Stimulated activated CD8-positive, alpha-beta memory T cell treated with anti-CD3 and anti-CD28 coated beads, Interleukin-2, amount 100 ng/mL, for 48 hours (primary cell): ENCODE measurements at regions not wholly inside any gene's neighbourhood (a gene's known extent, or its start where the extent isn't known, plus 50 kb on each side); places are given as distances from the start of the nearest gene placed in this dataset.

Experiments
- DNase-seq, 2 donors: peaks; one replicate each; pipeline ENCODE4 v3.0.0-alpha.2; 2020; ENCODE audit warnings: low read depth in 2 of 2

GRCh38 chr1:59055908-59056719, 240.8 kb upstream of the FGGY start:
- no peak for DNase-seq

- no peak for DNase-seq
Observed at GRCh38 chr1:59057211-59057694, 239.6 kb upstream of the FGGY start.

GRCh38 chr1:59057796-59058195, 239.1 kb upstream of the FGGY start:
- no peak for DNase-seq

GRCh38 chr1:59058665-59059439, 238.0 kb upstream of the FGGY start:
- DNase-seq, result no peak

- no peak for DNase-seq
Observed at GRCh38 chr1:59061876-59062275, 235.0 kb upstream of the FGGY start.

- DNase-seq, result no peak
Observed at GRCh38 chr1:59062743-59063142, 234.2 kb upstream of the FGGY start.

GRCh38 chr1:59063501-59063900, 233.4 kb upstream of the FGGY start:
- DNase-seq, result no peak

- DNase-seq, result no peak
Observed at GRCh38 chr1:59064592-59064991, 232.3 kb upstream of the FGGY start.

- no peak for DNase-seq
Observed at GRCh38 chr1:59066236-59066635, 230.7 kb upstream of the FGGY start.

GRCh38 chr1:59070610-59071009, 226.3 kb upstream of the FGGY start:
- no peak for DNase-seq

GRCh38 chr1:59071289-59071688, 225.6 kb upstream of the FGGY start:
- no peak for DNase-seq

GRCh38 chr1:59071876-59072582, 224.9 kb upstream of the FGGY start:
- DNase-seq, result no peak

- no peak for DNase-seq
Observed at GRCh38 chr1:59072583-59072947, 224.3 kb upstream of the FGGY start.

GRCh38 chr1:59074598-59074997, 222.3 kb upstream of the FGGY start:
- DNase-seq, result no peak

- DNase-seq, result no peak
Observed at GRCh38 chr1:59075021-59075420, 221.9 kb upstream of the FGGY start.

GRCh38 chr1:59076612-59077011, 220.3 kb upstream of the FGGY start:
- DNase-seq, result no peak

- no peak for DNase-seq
Observed at GRCh38 chr1:59077466-59078069, 219.3 kb upstream of the FGGY start.

GRCh38 chr1:59078070-59078800, 218.7 kb upstream of the FGGY start:
- DNase-seq, result no peak

- DNase-seq, result no peak
Observed at GRCh38 chr1:59078866-59079265, 218.0 kb upstream of the FGGY start.

- DNase-seq, result no peak
Observed at GRCh38 chr1:59079434-59080140, 217.3 kb upstream of the FGGY start.

- no peak for DNase-seq
Observed at GRCh38 chr1:59081181-59081580, 215.7 kb upstream of the FGGY start.
